Mesothelial cell of epicardium (in vitro differentiated cells): ENCODE measurements at regions not wholly inside any gene's neighbourhood (a gene's known extent, or its start where the extent isn't known, plus 50 kb on each side); places are given as distances from the start of the nearest gene placed in this dataset.
"Not testable (repeated sequence)": the region's sequence is repeated elsewhere in the genome, so short reads cannot be mapped to it uniquely, and the experiment has no call there.

Source experiments
- DNase-seq, 2 experiments: peaks; one replicate each; pipeline ENCODE4 v3.0.0; 2021; ENCODE audit warnings: low spot score in 2 of 2; ENCODE audit not compliant: unreplicated experiment in 2 of 2
- H3K27ac Mint-ChIP-seq: 2 replicates; pipeline ENCODE4 v1.8.0; 2021; ENCODE audit warnings: mixed read lengths
- H3K27me3 Mint-ChIP-seq: 2 replicates; pipeline ENCODE4 v1.8.0; 2021; ENCODE audit warnings: low read depth, mixed read lengths
- H3K36me3 Mint-ChIP-seq: 2 replicates; pipeline ENCODE4 v1.8.0; 2021; ENCODE audit warnings: mixed read lengths
- H3K4me1 Mint-ChIP-seq: 2 replicates; pipeline ENCODE4 v1.8.0; 2021; ENCODE audit warnings: mixed read lengths
- H3K4me3 Mint-ChIP-seq: 2 replicates; pipeline ENCODE4 v1.8.0; 2021; ENCODE audit warnings: mild to moderate bottlenecking, moderate library complexity, mixed read lengths
- H3K9me3 Mint-ChIP-seq: 2 replicates; pipeline ENCODE4 v1.8.0; 2021; ENCODE audit warnings: mixed read lengths
- TF ChIP-seq, protein P1 (sequence below): fragments of 200-600 bp; sonication (generic); IDR thresholded peaks from one replicate; pipeline ENCODE4 v1.5.0; 2021; ENCODE audit warnings: antibody characterized with exemption; ENCODE audit not compliant: unreplicated experiment

DNA sequence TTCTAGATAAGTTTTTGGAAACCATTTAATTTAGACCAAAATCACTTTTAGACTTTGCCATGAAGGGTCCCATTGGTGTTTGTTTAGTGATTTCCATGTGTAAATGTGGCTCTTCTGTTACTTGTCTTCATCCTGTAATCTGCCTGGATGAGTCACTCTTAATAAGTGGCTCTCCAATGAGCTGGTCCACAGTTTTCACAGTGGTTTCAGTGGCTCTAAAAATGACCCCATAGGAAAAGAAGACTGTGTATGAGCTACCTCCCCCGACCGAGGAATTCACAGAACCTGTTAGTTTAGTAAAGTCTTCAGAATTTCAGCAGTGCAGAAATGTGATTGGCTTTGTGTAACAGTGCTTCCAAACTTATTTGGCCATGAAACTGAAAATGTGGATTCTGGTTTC is 492.0 kb upstream of the MARCKS start:
- H3K27ac Mint-ChIP-seq: no peak overlapping the region
- DNase-seq: no peak
- no peaks in the 10 kb centered on the region for H3K27me3 Mint-ChIP-seq

DNA sequence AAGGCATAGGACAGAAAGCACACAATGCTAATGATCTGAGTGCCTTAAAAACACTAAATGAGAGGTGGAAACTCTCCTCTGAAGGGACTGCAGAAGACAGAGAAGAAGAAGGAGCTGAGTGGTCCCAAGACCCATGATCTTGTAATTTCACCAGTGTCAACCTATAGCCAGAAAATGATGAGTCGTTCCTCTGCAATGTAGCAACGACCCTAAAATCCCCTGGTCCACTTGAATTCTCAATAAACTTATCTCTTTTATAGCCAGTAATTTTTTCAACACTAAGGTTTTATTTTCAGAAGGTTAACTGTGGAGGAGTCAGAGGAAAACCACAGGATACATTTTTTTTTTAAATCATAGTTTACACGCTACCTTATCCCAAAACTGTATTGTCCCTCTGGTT is 490.6 kb upstream of the MARCKS start:
- no peak overlapping the region for H3K27ac Mint-ChIP-seq
- H3K27me3 Mint-ChIP-seq: no peaks in the 10 kb centered on the region
- H3K9me3 Mint-ChIP-seq: no peaks in the 10 kb centered on the region
- H3K36me3 Mint-ChIP-seq: no peaks in the 10 kb centered on the region
- H3K4me1 Mint-ChIP-seq: peaks cover 13% of the 10 kb centered on the region
- TF ChIP-seq, protein P1, sequence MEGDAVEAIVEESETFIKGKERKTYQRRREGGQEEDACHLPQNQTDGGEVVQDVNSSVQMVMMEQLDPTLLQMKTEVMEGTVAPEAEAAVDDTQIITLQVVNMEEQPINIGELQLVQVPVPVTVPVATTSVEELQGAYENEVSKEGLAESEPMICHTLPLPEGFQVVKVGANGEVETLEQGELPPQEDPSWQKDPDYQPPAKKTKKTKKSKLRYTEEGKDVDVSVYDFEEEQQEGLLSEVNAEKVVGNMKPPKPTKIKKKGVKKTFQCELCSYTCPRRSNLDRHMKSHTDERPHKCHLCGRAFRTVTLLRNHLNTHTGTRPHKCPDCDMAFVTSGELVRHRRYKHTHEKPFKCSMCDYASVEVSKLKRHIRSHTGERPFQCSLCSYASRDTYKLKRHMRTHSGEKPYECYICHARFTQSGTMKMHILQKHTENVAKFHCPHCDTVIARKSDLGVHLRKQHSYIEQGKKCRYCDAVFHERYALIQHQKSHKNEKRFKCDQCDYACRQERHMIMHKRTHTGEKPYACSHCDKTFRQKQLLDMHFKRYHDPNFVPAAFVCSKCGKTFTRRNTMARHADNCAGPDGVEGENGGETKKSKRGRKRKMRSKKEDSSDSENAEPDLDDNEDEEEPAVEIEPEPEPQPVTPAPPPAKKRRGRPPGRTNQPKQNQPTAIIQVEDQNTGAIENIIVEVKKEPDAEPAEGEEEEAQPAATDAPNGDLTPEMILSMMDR: no peak
- DNase-seq: no peak
- no peak overlapping the region for H3K4me3 Mint-ChIP-seq

More for the DNA sequence above, 492.0 kb upstream of the MARCKS start:
- no peaks in the 10 kb centered on the region for H3K36me3 Mint-ChIP-seq
- H3K4me1 Mint-ChIP-seq: peaks cover 14% of the 10 kb centered on the region
- no peak overlapping the region for H3K4me3 Mint-ChIP-seq
- TF ChIP-seq, protein P1: no peak
- no peaks in the 10 kb centered on the region for H3K9me3 Mint-ChIP-seq

DNA sequence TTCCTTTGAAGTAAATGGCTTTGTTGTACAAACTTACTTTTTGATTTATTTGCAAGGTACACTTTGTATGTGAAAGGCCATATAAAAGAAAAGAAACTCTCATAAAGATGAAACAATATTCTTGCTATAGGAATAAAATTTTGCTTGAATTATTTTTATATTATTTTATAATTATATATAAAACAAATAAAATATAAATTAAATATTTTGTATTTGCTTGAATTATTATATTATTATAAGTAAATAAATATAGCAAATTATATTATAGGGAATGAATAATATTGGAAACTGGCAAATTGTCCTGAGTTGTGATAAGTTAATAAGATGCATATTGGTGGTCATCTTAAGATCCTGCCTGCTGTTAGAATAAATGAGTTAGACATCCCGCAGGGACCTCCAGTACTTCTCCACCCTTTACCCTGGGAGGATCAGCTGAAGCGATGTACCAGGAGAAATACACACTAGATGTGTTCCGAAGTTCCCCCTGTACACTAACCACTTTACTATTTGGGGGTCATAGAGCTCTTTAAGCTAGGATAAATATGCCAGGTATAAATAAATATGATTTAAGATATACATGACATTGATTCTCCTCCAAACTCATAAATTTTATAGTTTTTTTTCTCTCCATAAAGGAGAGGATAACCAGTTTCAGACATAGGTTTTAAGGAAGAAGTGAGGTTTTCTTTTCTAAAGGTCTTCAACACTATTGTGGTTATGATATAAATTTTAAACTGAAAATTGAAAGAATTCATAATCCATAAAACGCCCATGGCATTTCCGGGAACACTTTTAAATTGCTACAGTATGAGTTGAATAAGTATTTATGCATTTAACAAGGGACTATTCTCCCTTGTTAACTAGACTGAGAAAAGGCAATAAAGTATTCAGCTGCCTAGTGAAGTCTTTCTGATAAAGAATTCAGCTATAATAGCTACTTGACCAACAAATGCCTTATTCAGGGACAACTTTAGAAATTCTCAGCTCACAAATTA is 486.3 kb upstream of the MARCKS start:
- peaks cover under 1% of the 10 kb centered on the region for H3K4me1 Mint-ChIP-seq
- no peak overlapping the region for H3K27ac Mint-ChIP-seq
- TF ChIP-seq, protein P1: no peak
- no peak for DNase-seq
- no peak overlapping the region for H3K4me3 Mint-ChIP-seq
- no peaks in the 10 kb centered on the region for H3K9me3 Mint-ChIP-seq
- no peaks in the 10 kb centered on the region for H3K36me3 Mint-ChIP-seq
- H3K27me3 Mint-ChIP-seq: no peaks in the 10 kb centered on the region

DNA sequence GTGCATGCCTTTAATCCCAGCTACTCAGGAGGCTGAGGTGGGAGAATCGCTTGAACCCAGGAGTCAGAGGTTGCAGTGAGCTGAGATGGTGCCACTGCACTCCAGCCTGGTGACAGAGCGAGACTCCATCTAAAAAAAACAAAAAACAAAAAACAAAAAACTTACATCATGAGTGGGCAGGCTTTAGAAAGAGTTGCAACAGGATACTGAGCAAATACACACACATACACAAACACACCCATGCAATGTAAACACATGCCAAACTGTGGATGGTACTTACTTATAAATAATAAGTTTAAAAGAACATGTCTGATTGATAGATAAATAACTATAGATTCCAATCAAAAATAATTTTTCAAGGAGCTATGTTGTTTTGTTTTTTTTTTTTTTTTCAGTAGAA is 481.7 kb upstream of the MARCKS start:
- H3K4me1 Mint-ChIP-seq: peaks cover 36% of the 10 kb centered on the region
- not testable (repeated sequence) for H3K9me3 Mint-ChIP-seq, H3K36me3 Mint-ChIP-seq, H3K27me3 Mint-ChIP-seq, H3K27ac Mint-ChIP-seq, DNase-seq, H3K4me3 Mint-ChIP-seq

DNA sequence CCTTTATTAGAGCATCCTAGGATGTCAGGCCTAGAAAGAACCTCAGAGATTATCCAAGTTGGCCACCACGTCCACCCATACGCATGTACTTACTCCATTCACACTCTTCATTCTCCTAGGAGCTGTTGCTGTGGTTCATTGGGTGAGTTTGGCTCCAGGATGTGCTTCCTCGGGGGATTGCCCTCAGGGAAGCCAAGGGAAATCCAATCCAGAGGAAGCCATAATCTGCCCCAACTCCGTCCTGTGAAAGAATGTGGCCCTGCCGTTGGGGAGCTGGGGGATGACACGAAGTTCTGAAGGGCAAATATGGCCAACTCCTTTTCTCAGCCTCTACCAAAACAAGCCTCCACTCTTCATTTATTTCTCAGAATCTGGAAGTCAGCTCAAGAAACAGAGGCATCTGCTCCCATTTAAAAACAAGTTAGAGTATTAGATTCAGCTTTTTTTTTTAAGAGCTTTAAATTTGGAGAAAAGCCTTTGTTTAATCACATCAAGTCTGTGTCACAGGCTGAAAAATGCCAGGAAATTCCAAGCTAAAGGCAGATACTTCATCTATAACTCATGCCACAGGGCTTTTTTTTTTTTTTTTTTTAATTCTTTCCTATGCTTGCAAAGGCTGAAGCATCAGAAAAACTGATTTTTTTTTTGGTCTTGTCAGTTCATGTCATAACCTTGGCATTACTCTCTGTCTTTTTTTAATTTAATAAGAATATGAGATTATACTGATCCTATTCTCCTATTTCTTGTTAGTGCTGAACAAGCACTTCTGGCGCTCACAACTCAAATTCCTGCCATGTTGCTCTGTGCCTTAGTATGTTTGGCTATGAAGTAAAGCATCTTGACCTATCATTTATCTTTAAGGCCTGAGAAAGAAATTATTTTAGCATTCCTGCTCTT is 480.9 kb upstream of the MARCKS start:
- no peak for DNase-seq
- H3K27me3 Mint-ChIP-seq: no peaks in the 10 kb centered on the region
- H3K4me1 Mint-ChIP-seq: peaks cover 36% of the 10 kb centered on the region
- no peaks in the 10 kb centered on the region for H3K36me3 Mint-ChIP-seq
- H3K4me3 Mint-ChIP-seq: no peak overlapping the region
- TF ChIP-seq, protein P1: no peak
- H3K27ac Mint-ChIP-seq: peak overlapping the region; percentile 78
- H3K9me3 Mint-ChIP-seq: no peaks in the 10 kb centered on the region

DNA sequence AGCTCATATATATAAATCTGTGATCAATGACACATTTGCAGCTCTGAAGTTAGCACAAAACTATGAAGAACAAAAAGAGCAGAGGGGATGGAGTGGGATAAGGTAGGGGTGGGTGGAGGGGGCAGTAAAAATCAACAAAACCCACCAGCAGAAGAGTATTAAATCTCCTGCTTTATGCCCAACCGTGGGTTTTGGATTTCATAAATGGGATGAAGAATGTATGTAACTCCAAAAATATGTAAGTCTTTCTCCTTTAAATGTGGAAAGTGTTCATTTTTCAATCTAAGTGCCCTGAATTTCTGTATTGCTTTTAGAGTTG is 480.3 kb upstream of the MARCKS start:
- DNase-seq: no peak
- TF ChIP-seq, protein P1: no peak
- Mint-ChIP-seq H3K27me3 (no peaks in the 10 kb centered on the region), H3K9me3 (no peaks in the 10 kb centered on the region), H3K4me3 (no peak overlapping the region), H3K27ac (peak overlapping the region; percentile 69), H3K4me1 (peaks cover 37% of the 10 kb centered on the region), H3K36me3 (no peaks in the 10 kb centered on the region)
